Stimulated activated CD4-positive, alpha-beta T cell treated with anti-CD3 and anti-CD28 coated beads, Interleukin-15, amount 100 ng/mL, for 24 hours (primary cell): ENCODE measurements at regions not wholly inside any gene's neighbourhood (a gene's known extent, or its start where the extent isn't known, plus 50 kb on each side); places are given as distances from the start of the nearest gene placed in this dataset.

Experiments
- DNase-seq: peaks from one replicate; pipeline ENCODE4 v3.0.0-alpha.2; 2020

- DNase-seq: no peak
Measured at GRCh38 chr1:25103164-25103795, 129.0 kb downstream of the SYF2 start.

DNA sequence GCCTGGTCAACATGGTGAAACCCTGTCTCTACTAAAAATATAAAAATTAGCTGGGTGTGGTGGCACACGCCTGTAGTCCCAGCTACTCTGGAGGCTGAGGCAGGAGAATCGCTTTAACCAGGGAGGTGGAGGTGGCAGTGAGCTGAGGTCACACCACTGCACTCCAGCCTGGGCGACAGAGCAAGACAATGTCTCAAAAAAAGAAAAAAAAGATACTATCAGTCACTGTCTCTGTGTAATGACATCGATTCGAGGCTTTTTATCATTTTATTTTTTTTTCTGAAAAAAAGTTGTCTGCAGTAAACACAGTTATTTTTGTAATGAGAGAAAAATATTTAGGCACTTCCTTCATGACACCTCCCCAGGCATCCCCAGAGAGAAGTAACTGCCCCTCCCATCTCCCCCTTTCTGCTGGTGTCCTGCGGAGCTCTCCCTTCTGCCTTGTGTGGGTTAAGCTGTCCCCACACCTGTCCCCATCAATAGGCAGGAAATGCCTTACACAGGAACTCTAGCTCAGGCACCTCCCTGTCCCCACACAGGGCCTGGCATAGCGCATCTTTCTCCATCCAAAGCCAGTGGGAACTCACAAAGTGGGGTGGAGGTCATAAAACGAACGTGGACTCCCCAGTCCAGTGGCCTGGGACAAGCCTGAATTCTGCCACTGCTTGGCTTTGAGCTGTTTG is 132.0 kb downstream of the SYF2 start:
- no peak for DNase-seq

DNA sequence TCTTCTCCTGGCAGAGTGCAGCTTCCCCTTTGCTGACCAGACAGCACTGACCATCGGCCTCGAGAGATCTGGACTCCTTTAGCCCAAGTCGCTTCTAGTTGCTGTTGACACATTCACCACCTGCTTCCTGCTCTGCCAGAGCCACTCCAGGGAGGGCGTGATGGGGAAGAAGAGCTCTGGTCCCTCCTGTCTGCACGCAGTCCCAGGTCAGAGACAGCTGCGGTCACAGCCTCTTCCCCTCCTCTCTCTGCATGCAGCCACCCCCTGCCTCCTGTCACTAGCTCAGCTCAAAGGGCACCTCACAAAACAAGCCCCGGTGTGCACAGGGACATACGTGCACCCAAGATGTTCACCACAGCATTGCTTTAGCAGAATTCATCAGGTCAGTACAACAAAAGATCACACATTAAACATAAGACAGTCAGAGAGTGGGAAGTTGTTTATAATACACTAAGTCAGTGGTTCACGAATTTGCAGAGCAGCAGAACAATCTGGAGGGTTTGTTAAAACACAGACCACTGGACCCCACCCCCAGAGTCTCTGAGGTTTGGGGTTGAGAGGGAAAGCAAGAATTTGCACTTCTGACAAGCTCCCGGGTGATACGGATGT is 132.9 kb downstream of the SYF2 start:
- DNase-seq: peak; percentile 28

DNA sequence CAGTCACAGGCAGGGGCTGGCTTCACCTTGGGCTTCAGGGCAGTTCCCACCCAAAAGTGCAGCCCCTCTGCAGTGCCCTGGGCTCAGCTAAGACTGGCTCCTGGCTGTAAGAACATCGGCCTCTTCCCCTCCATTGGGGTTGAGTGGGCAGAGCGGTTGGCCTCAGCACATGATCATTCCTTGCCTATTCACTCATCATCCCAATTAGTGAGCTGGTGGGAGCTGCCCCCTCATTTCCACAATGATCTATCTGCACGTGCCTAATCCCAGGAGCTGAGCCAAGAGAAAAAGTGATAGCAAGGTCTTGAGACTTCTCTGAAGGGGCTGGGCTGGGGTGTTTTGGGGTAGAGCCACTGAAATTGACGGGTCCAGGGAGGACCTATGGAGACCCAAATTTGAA is 133.6 kb downstream of the SYF2 start:
- no peak for DNase-seq

GRCh38 chr1:25096307-25097150 is 135.8 kb downstream of the SYF2 start:
- DNase-seq: no peak

- DNase-seq: no peak
Measured at GRCh38 chr1:25095635-25096200, 136.6 kb downstream of the SYF2 start.

DNA sequence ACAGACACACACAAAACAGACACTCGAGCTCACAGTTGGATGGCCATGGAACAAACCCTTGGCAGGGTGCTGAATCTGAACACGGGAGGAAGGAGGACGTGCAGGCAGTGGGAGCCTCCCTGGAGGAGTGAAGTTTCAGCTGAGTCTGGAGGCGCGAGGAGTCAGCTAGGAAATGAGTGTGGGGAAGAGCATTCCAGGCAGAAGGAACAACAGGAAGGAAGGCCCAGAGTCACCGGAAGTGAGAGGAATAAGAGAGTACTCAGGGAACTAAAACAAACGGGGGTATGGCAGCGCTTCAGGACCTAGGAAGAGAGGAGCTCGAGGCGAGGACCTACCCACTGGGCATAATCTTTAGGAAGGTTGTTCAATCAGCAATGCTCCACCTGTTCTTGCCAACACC is 137.3 kb downstream of the SYF2 start:
- DNase-seq: no peak

DNA sequence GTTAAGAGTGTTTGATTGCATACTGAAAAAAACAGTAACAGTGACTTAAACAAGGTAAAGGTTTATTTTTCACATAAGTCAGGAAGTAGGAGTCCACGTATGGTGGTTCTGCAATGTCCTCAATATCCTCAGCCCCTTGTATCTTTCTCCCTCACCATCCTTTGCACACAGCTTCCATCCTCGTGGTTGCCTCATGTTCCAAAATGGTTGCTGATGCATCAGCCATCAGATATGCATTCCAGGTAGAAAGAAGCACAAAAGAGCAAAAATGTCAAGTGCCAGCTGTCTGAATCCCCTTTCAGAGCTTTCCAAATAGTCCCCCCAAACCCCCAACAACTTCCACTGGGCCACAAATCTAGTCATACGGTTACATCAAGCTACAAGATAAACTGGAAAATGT is 138.1 kb downstream of the SYF2 start:
- no peak for DNase-seq

DNA sequence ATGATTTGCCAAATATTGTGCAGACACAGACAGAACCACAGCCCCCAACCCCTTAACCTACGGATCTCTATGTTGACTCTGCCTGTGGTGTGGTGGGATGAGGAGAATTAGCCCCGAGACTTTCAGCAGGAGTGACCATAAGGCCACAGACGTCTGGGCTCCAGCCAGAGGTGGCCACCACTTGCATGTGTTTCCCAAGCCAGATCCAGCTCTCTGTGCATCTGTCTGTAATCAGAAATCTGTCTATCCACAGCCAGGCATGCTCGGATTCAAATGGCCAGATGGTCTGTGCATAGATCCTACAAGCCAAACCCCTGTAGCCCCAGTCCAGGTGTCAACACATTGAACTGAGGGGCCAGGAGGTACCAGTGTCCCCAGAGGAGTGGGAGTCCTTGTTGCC is 140.6 kb downstream of the SYF2 start:
- no peak for DNase-seq

DNA sequence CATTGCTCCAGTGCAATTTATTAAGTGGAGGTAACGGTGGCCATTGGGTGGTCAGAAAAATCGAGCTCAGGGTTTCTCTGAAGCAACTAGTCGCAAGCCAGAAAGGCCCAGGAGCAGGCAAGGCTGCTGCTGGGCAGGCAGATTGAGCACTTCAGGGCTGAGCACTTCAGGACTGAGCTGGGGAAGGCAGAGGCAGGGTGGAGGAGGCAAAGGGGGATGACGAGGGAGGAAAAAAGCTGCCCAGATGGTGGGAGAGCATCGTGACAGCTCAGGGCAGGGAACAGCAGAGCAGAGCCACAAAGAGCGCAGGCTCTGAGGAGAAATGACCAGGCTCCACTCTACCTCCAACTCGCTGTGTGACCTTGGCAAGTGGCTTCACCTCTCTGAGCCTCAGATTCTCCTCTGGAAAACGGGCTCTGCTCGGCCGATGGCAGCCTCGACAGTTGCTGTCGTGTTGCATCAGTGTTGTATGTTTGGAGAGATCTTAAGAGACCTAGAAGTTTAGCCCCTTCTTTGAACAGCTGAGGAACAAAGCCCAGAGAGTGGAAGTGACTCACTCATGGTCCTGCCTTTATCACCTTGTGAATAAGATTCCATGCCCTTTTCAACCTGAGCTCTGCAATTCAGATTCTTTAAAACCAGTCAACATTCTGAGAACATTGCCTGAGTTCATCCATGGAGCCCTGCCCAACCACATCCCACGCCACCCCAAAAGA is 141.4 kb downstream of the SYF2 start:
- DNase-seq: no peak

DNA sequence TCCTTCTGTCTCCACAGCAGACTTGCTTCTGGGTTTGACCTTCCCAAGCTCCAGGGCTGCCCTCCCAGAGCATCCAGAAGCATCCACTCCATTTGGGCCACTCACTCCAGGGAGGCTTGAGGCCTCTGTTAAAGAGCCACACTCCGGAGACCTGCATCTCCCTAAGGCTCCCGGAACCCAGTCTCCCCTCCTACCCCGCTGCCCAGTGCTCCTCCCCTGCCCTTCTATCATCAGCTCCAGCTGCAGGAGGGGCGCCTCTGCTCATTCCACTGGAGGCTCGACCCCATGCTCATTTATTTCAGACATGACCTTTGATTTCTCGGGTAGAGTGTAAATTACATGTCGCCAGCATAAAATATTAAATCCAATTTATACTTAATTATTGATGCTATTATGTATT is 142.5 kb downstream of the SYF2 start:
- no peak for DNase-seq

- no peak for DNase-seq
Measured at GRCh38 chr1:25088946-25089345, 143.4 kb downstream of the SYF2 start.

DNA sequence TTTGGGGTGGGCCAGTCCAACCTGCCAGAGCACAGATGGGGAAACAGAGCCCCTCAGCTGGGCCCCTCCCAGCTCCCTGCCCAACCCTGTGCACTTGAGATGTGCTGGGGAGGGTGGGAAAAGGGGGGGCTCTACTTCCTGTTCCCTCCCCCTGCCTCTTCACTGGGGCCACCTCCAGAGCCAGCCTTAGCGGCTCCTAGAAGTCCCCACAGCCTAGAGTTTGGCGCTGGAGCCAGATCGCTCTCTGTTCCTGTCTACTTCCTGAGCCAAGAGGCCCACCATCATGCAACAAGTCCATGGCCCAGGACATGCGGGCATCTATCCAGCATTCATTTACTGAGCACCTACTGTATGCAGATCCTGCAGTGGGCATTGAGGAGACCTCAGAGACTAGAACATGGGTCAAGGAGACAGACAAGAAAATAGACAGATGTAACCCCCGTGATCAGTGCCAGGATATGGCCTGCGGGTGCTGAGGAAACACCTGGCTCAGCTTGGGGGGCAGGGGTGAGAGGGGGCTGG is 144.1 kb downstream of the SYF2 start:
- no peak for DNase-seq

DNA sequence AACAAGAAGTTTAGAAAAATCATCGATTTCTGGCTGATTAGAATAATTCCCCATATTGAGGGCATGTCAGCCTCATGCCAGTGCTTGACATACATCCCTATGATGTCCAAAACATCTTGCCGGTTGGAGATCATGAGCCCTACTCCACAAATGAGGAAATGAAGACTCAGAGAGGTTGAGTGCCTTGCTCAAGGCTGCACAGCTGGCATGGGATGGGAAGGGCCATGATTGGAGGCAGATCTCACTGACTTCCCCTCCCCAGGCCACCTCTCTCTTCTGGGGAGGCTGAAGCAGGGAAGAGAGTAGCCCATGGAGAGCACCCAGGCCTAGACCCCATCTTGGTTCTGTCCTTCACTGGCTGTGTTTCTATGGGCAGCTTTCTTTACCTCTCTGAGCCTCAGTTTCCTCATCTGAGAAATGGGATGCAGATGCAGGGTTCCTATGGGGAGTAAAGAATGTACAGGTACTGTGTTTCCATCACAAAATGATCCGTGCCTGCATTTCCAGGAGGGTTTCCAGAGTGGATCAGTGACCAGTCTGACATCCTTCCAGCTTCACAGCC is 145.7 kb downstream of the SYF2 start:
- DNase-seq: no peak

- no peak for DNase-seq
Measured at GRCh38 chr1:25084407-25084806, 147.9 kb downstream of the SYF2 start.

DNA sequence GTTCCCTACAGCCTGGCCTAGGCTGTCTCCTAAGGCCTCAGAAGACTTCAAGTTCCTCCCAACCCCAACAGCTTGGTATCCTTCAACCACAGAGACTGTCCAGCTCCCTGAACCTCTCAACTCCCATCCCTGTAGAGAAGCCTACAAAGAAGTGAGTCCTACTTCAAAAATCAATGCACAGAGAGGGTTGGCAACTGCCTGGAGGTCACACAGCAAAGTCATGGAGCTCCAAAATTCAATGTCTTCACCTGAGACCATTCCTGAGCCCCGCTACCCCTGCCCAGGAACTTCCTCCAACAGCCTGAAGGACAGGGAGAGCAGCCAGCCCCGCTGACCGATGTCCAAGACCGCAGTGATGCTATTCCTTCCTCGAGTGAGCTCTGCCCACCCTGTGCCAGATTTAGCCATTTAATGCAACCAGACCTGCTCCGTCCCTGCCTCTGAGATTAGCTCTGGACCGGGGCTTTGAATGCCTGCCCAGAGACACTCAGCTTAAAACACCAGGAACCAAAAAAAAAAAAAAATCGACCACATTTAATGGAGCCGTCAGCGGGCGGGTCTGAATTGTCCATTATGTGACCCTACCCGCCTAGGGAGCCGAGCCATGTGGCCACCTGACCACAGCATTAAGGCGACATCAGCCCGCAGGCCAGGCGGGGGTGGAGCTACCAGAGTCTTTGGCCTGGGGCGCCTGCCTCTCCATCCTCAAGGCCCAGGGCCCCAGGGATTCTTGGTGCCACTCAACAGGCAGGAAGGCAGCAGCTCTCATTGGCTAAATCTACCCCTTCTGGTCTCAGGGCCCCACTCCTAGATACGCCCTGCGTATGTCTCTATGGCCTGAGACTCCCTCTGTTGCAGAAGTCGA is 148.6 kb downstream of the SYF2 start:
- no peak for DNase-seq

DNA sequence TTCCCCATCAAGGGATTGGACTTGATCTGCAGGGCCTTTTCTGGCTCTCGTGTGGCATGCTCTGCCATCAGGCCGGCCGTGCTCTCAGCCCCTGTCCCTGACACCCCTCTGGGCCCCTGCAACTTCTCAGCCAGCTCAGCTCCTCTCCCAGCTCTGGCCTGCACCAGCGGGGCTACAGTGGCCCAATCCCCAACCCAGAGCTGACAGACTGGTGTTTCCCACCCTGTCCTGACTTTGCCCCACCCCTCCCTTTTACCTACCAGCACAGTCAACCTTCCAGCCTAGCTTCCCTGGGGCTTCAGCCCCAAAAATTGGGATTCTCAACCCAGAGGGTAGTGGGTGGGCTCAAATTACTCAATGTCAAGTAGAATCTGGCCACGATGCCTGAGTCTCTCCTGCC is 149.3 kb downstream of the SYF2 start:
- no peak for DNase-seq

DNA sequence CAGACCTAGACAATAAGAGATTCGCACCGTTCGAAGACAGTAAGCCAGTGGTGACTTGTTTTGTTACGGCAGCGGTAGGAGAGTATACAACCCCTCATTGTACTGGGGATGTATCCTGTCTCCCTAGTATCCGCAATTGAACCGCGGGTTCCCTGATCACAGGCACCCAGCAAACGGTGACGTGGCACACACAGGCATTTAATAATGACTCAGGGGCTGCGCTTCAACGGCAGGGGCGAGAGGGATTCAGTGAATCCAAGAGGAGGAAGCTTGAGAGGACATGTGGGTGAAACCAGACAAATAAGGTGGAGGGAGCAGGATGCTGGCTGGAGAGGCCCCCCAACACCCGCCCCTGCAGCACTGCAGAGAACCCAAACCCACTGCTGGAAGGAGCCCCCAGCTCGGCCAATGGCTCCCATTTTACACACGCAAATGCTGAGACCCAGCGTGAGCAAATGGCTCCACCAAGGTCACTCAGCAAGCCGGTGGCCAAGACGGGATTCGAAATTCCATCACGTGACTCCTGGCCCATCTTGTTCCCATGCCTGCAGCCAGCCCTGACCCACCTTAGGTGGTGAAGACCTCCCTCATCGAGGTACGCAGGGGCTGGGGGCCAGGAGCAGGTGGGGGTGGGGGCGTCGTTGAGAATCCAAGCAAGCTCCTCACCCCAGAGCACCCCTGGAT is 149.9 kb downstream of the SYF2 start:
- DNase-seq: no peak

- no peak for DNase-seq
Measured at GRCh38 chr1:25081496-25081895, 150.8 kb downstream of the SYF2 start.
